CD4-positive, alpha-beta T cell treated with Interleukin-2 at 100 ng/mL for 4 hours (primary cell): ENCODE measurements at regions not wholly inside any gene's neighbourhood (a gene's known extent, or its start where the extent isn't known, plus 50 kb on each side); places are given as distances from the start of the nearest gene placed in this dataset.

Experiments
- DNase-seq: peaks from one replicate; pipeline ENCODE4 v3.0.0-alpha.2; 2020; ENCODE audit warnings: low spot score

DNA sequence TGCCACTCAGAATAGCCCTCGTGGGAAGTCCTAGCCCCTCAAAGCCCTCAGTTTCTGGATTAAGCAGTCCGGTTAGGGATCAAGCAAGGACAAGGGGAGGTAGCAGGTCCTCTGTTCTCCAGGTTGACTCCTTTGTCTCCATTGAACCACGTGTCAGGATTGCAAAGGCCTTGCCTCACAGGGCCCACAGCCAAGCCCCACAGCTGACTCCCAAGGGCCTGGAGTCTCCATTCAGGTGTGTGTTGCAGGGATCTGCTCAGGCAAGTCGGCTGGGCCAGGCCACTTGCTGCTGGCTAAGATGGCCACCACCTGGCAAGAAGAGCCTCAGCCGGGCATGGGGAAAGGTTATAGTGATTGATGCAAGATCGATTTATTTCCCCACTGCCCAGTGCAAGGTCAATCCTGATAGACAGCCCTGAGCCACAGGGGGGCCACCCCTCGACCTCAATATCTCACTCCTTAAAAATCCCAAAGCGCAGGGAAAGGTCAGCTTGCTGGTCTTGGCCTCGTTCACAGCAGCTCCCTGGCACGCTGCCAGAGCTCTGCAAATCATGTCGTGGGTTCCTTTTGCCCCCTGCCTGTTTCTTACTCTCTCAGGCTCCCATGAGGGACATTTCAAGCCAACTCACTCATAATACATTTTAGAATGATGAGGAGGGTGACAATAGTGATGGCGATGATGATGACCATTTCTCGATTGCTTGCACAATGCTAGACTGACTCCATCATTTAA lies 75.9 kb downstream of the EDN3 start:
- no peak for DNase-seq

GRCh38 chr20:59376998-59377397 lies 76.6 kb downstream of the EDN3 start:
- DNase-seq, result no peak

DNA sequence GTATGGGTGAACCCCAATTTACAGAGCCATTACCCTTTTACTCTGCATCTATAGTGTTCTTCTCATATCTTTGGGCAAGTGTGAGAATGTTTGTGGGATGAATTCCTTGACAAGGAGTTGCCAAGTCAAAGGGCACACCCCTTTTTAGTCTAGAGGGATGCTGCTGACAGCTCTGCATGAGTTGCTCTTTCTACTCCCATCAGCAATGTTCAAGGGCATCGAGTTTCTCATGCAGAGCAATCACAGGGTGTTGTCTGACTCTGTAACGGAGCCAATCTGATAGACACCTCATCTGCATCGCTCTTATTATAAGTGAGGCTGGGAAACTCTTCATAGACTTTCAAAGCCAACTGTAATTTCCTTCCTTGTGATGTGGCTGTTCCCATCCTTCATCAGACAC lies 77.4 kb downstream of the EDN3 start:
- DNase-seq, result no peak

GRCh38 chr20:59378396-59378795 lies 78.0 kb downstream of the EDN3 start:
- no peak for DNase-seq

- DNase-seq, result no peak
Observed at GRCh38 chr20:59378966-59379365, 78.6 kb downstream of the EDN3 start.

GRCh38 chr20:59381689-59382088 lies 81.3 kb downstream of the EDN3 start:
- no peak for DNase-seq

DNA sequence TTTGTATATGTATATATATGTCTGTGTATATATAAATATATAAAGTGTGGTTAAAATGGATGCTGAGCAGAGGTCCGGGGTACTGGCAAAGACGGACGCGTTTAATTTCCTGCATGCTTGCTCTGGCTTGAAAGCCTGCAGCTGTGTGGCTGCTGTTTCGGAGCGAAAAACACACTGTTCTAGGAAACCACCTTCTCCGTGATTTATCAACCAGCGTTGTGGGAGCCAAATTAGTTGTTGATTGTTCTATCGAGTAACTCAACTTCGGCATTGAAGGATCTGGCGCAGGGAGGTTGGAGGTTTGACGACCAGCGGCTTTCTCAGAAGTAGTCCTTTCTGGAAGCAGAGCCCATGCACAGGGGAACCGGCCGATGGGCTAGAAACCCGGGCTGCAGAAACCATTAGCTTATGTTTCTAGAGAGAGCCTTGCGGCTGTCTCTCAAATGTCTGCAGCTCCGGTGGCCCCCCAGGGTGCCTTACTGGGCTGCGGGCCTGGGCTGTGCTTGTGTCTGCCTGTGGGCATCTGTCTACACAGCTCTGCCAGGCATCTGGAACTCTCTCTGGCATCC lies 81.8 kb downstream of the EDN3 start:
- DNase-seq, result no peak

- no peak for DNase-seq
Observed at GRCh38 chr20:59382907-59383306, 82.5 kb downstream of the EDN3 start.

DNA sequence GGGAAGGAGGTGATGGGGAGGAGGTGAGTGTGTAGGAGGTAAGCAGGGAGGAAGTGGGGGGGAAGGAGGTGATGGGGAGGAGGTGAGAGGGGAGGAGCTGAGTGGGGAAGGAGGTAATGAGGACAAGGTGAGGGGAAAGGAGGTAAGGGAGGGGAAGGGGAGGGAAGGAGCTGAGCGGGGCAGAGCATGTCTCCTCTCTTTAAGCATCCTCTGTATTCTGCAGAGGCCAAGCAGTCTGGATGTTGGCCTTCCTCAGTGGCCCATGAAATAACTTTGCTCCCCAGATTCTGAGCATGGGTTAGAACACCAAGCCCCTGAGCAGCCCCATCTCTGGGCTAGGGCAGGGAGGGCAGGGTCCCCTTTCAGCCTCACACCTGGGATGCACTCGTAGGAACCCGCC lies 84.6 kb downstream of the EDN3 start:
- no peak for DNase-seq

DNA sequence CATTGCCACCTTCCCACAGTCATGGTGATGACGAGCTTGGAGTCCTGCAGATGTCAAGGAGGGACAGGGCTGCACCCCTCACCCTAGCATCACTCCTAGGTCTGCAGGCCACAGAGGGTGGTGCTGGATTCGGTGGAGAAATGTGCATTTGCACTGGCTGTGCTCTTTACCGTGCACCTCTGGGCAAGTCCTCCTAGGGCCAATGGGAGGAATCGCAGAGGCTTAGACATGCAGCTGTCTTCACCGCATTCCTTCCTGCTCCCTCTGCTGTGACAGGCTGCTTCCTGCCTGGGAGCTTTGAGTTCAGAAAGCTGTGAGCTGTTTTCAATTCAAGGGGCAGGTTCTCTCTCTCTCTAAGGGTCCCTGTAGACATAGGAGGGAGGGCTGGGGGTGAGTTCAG lies 85.1 kb downstream of the EDN3 start:
- DNase-seq, result no peak

GRCh38 chr20:59386809-59387208 lies 86.4 kb downstream of the EDN3 start:
- no peak for DNase-seq

GRCh38 chr20:59387891-59388290 lies 87.5 kb downstream of the EDN3 start:
- DNase-seq, result no peak

DNA sequence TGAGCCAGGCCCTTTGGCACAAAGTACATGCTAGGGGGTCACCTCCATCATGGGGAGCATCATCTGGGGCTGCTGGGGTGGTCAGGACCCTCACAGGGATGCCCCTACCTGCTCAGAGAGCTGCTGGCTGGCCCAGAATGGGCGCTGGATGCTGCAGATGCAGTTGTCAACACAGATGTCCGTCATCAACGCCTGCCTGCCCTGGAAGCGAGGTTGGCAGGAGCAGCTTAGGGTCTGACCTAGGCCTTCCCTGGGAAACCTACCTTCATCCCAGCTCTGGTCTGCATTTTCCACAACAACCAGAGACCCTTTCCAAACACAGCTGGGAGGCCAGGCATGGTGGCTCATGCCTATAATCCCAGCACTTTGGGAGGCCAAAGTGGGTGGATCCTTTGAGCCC lies 88.0 kb downstream of the EDN3 start:
- DNase-seq, result no peak

GRCh38 chr20:59390437-59390836 lies 90.0 kb downstream of the EDN3 start:
- DNase-seq, result no peak

- DNase-seq, result no peak
Observed at GRCh38 chr20:59391975-59392374, 91.6 kb downstream of the EDN3 start.

DNA sequence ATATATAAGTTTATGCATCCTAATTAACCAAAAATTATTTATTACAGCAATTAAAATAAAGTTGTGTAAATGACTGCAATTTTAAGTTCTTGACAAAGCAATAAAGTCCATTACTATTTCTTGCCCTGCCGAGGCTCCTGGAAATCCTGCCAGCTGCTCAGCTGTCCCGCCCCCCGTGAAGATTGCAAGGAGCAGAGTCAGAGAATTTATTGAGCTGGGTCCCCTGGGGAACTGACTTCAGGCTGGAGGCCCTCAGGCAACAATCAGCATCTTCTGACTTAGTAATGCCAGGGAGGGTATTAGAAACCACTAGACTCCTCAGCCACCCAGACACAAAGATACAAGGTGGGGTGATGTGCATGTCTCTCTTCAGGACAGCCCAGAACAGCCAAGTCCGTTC lies 92.3 kb downstream of the EDN3 start:
- DNase-seq, result no peak

DNA sequence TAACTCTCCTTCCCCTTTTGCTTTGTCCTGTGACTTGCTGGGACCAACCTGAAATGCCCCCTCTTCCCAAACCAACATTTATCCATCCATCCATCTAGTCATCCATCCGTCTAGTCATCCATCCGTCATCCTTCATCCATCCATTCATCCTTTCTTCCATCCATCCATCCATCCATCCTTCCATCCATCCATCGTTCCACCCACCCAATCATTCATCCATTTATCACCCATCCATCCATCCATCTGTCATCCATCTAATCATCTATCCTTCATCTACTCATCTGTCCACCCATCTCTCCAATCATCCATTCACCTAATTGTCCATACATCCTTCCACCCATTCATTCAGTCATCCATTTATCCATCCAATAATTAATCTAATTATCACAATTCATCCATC lies 92.7 kb downstream of the EDN3 start:
- no peak for DNase-seq

GRCh38 chr20:59395729-59396128 lies 95.3 kb downstream of the EDN3 start:
- no peak for DNase-seq

- DNase-seq, result no peak
Observed at GRCh38 chr20:59398537-59399205, 98.3 kb downstream of the EDN3 start.

GRCh38 chr20:59399426-59400099 lies 99.2 kb downstream of the EDN3 start:
- DNase-seq, result no peak

DNA sequence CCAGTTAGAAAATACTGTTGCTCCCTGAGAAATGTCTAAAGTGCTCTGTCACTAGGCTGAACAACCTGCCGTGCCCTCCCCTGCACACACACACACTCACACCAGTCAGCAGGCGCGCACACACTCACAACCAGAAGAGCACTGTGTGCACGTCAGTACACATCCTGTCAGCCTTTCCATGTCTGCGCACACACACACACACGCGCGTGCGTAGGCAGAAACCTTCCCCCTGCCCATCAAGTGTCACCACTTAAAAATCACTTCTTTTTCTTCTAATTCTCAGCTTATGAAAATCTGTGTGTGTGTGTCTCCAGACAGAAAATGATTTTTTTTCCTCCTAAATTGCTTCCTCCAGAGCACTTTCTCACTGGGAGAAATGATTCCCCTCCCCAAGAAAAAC lies 100.3 kb downstream of the EDN3 start:
- DNase-seq, result no peak

- DNase-seq, result no peak
Observed at GRCh38 chr20:59402681-59403080, 102.3 kb downstream of the EDN3 start.
